Epithelial cell of prostate (primary cell): ENCODE measurements at regions not wholly inside any gene's neighbourhood (a gene's known extent, or its start where the extent isn't known, plus 50 kb on each side); places are given as distances from the start of the nearest gene placed in this dataset.
A peak's percentile ranks its signal among the peaks of the same experiment; 100 is the strongest.

ENCODE experiments used
- DNase-seq: peaks from one replicate; pipeline ENCODE4 v3.0.0-alpha.2; 2011; ENCODE audit warnings: low read depth, low spot score
- H3K27ac ChIP-seq: fragments of 450-650 bp; 2 replicates; pipeline ENCODE4 v1.5.1; 2017; ENCODE audit warnings: mild to moderate bottlenecking

GRCh38 chr14:87824266-87824665, 168.7 kb downstream of the GALC start:
- no peak overlapping the region for H3K27ac ChIP-seq
- no peak for DNase-seq

- DNase-seq, result no peak
These were observed 176.6 kb downstream of the GALC start for GRCh38 chr14:87816416-87816815.

GRCh38 chr14:87815121-87815520, 177.9 kb downstream of the GALC start:
- no peak overlapping the region for H3K27ac ChIP-seq
- no peak for DNase-seq

More at GRCh38 chr14:87816416-87816815, 176.6 kb downstream of the GALC start:
- H3K27ac ChIP-seq, result no peak overlapping the region

GRCh38 chr14:87813686-87814085, 179.3 kb downstream of the GALC start:
- DNase-seq, result no peak
- no peak overlapping the region for H3K27ac ChIP-seq

GRCh38 chr14:87813211-87813610, 179.8 kb downstream of the GALC start:
- no peak for DNase-seq
- no peak overlapping the region for H3K27ac ChIP-seq

GRCh38 chr14:87811246-87811645, 181.7 kb downstream of the GALC start:
- peak overlapping the region; percentile 24 for H3K27ac ChIP-seq
- no peak for DNase-seq

- DNase-seq, result no peak
- H3K27ac ChIP-seq, result no peak overlapping the region
These were observed 182.3 kb downstream of the GALC start for GRCh38 chr14:87810711-87811110.

GRCh38 chr14:87809261-87809660, 183.7 kb downstream of the GALC start:
- no peak overlapping the region for H3K27ac ChIP-seq
- DNase-seq, result no peak

GRCh38 chr14:87805315-87805723, 187.7 kb downstream of the GALC start:
- no peak for DNase-seq
- no peak overlapping the region for H3K27ac ChIP-seq

- no peak overlapping the region for H3K27ac ChIP-seq
- DNase-seq, result no peak
These were observed 192.8 kb downstream of the GALC start for GRCh38 chr14:87800216-87800615.

GRCh38 chr14:87799400-87799799, 193.6 kb downstream of the GALC start:
- DNase-seq, result no peak
- no peak overlapping the region for H3K27ac ChIP-seq

- H3K27ac ChIP-seq, result no peak overlapping the region
- no peak for DNase-seq
These were observed 196.0 kb downstream of the GALC start for GRCh38 chr14:87797001-87797400.

- no peak for DNase-seq
- H3K27ac ChIP-seq, result no peak overlapping the region
These were observed 198.4 kb downstream of the GALC start for GRCh38 chr14:87794561-87794960.

GRCh38 chr14:87785897-87786296, 207.1 kb downstream of the GALC start:
- H3K27ac ChIP-seq, result no peak overlapping the region
- no peak for DNase-seq

GRCh38 chr14:87784386-87784785, 208.6 kb downstream of the GALC start:
- H3K27ac ChIP-seq, result no peak overlapping the region
- no peak for DNase-seq

GRCh38 chr14:87783071-87783470, 209.9 kb downstream of the GALC start:
- DNase-seq, result no peak
- H3K27ac ChIP-seq, result no peak overlapping the region

GRCh38 chr14:87772854-87773253, 220.1 kb downstream of the GALC start:
- DNase-seq, result no peak
- H3K27ac ChIP-seq, result no peak overlapping the region

- no peak for DNase-seq
- H3K27ac ChIP-seq, result no peak overlapping the region
These were observed 225.4 kb downstream of the GALC start for GRCh38 chr14:87767567-87767901.

GRCh38 chr14:87758876-87759275, 234.1 kb downstream of the GALC start:
- H3K27ac ChIP-seq, result no peak overlapping the region
- DNase-seq, result no peak

GRCh38 chr14:87756661-87757060, 236.3 kb downstream of the GALC start:
- no peak overlapping the region for H3K27ac ChIP-seq
- no peak for DNase-seq

- H3K27ac ChIP-seq, result no peak overlapping the region
- DNase-seq, result no peak
These were observed 238.3 kb downstream of the GALC start for GRCh38 chr14:87754520-87755223.

GRCh38 chr14:87748558-87748957, 244.4 kb downstream of the GALC start:
- H3K27ac ChIP-seq, result no peak overlapping the region
- no peak for DNase-seq
